C4-2B (cell line): ENCODE measurements at regions not wholly inside any gene's neighbourhood (a gene's known extent, or its start where the extent isn't known, plus 50 kb on each side); places are given as distances from the start of the nearest gene placed in this dataset.

Source experiments
- CTCF ChIP-seq: fragments of 450-650 bp; conservative IDR thresholded peaks from 2 replicates; pipeline ENCODE4 v1.5.1; 2017; ENCODE audit warnings: mild to moderate bottlenecking
- ZFX ChIP-seq: fragments of 450-650 bp; IDR thresholded peaks from 2 replicates; pipeline ENCODE4 v1.6.1; 2017

DNA sequence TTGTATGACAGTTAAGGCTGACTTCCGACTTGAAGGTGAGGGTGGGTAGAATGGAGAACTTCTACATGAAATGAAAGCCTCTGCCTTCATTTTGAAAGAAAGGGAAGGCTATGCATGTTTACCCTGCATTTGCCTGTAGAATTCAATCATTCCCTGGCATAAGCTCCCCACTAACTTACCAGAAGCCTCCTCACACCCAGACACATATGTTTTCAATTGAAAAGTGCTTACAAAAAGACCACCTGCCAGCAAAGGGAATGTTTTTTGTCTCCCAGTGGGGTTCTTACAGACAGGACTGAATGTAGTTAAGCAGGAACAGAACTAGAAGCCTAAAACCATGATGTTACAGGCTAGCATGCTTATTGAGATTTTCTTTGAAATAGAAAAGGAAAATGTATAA is 392.1 kb upstream of the HSF2 start:
- TF ChIP-seq CTCF (no peak), ZFX (no peak)
